ENCODE measurements at regions not wholly inside any gene's neighbourhood (a gene's known extent, or its start where the extent isn't known, plus 50 kb on each side); places are given as distances from the start of the nearest gene placed in this dataset.

GRCh38 chr1:238895911-238896310 lies 490.5 kb upstream of the CHRM3 start (continued):
- TF ChIP-seq ZNF205 (CRISPR knock-in tag; IDR thresholded peaks at IDR 0.05) = no peak
- TF ChIP-seq AHR (CRISPR knock-in tag; IDR thresholded peaks at IDR 0.05) = no peak
- TF ChIP-seq MED13 (CRISPR knock-in tag; IDR thresholded peaks at IDR 0.05) = no peak
- TF ChIP-seq DDIT3 (CRISPR knock-in tag; IDR thresholded peaks at IDR 0.05) = no peak
- no peak for TF ChIP-seq ZBTB8A (CRISPR knock-in tag; IDR thresholded peaks at IDR 0.05; ENCODE audit: borderline replicate concordance, low read depth)

GRCh38 chr1:238892612-238893011 lies 493.8 kb upstream of the CHRM3 start:
- H3K9ac ChIP-seq (ENCODE audit: insufficient read depth, low read depth, low read length) = no peak overlapping the region
- no peak overlapping the region for H3K27ac ChIP-seq (ENCODE audit: extremely low read length, insufficient read depth, low read length)
- no peak overlapping the region for H3K4me2 ChIP-seq (ENCODE audit: low read depth, low read length)
- ATAC-seq (no peak), DNase-seq (ENCODE audit: low spot score) (no peak), FAIRE-seq (no peak)
- ChIA-PET CTCF (ENCODE audit: low intra/inter-chr PET ratio, low total read pairs) (no interaction called here), POLR2A (no interaction called here)
- no peaks in the 10 kb centered on the region for H3K36me3 ChIP-seq (replicated peaks in 1 of 2; ENCODE audit: control insufficient read depth in 1 of 2, insufficient read depth in 2 of 2, low read length in 2 of 2)
- no peaks in the 10 kb centered on the region for H4K20me1 ChIP-seq (ENCODE audit: insufficient read depth, low read length)
- H3K4me1 ChIP-seq (ENCODE audit: insufficient read depth, low read length) = no peaks in the 10 kb centered on the region
- no peak for TF ChIP-seq ZSCAN9 (CRISPR knock-in tag; IDR thresholded peaks at IDR 0.05; ENCODE audit: borderline replicate concordance)
- TF ChIP-seq ZNF543 (CRISPR knock-in tag; IDR thresholded peaks at IDR 0.05) = no peak
- TF ChIP-seq DDIT3 (CRISPR knock-in tag; IDR thresholded peaks at IDR 0.05) = no peak
- TF ChIP-seq ZNF326 (CRISPR knock-in tag; IDR thresholded peaks at IDR 0.05; ENCODE audit: borderline replicate concordance) = no peak
- TF ChIP-seq ZNF205 (CRISPR knock-in tag; IDR thresholded peaks at IDR 0.05) = no peak
- no peak for TF ChIP-seq CCDC6 (CRISPR knock-in tag; IDR thresholded peaks at IDR 0.05)
- no peak for TF ChIP-seq NFE2 (CRISPR knock-in tag; IDR thresholded peaks at IDR 0.05)
- no peak for TF ChIP-seq AKAP8 (CRISPR knock-in tag; IDR thresholded peaks at IDR 0.05)
- TF ChIP-seq ZNF468 (CRISPR knock-in tag; IDR thresholded peaks at IDR 0.05) = no peak
- no peak for TF ChIP-seq NCOA5 (CRISPR knock-in tag; IDR thresholded peaks at IDR 0.05)
- TF ChIP-seq MAZ (IDR thresholded peaks at IDR 0.05; ENCODE audit: borderline replicate concordance, low read depth, low read length) = no peak
- no peak for TF ChIP-seq MAZ (CRISPR knock-in tag; IDR thresholded peaks at IDR 0.05; ENCODE audit: low read depth)
- no peak for TF ChIP-seq EZH2 (conservative IDR thresholded peaks at IDR 0.05; ENCODE audit: low read depth, low read length)
- no peak for TF ChIP-seq ARID3A (IDR thresholded peaks at IDR 0.05; ENCODE audit: low read depth, low read length)
- no peak for TF ChIP-seq SALL1 (CRISPR knock-in tag; IDR thresholded peaks at IDR 0.05)
- no peak for TF ChIP-seq ERF (CRISPR knock-in tag; IDR thresholded peaks at IDR 0.05)
- no peak for TF ChIP-seq ZNF253 (CRISPR knock-in tag; IDR thresholded peaks at IDR 0.05; ENCODE audit: borderline replicate concordance)
- TF ChIP-seq HBP1 (CRISPR knock-in tag; IDR thresholded peaks at IDR 0.05; ENCODE audit: low read depth) = no peak
- TF ChIP-seq FOSL1 (CRISPR knock-in tag; IDR thresholded peaks at IDR 0.05; ENCODE audit: borderline replicate concordance) = no peak
- no peak for TF ChIP-seq ZNF552 (CRISPR knock-in tag; IDR thresholded peaks at IDR 0.05; ENCODE audit: borderline replicate concordance)
- H3K9me3 ChIP-seq (ENCODE audit: low read length) = peaks cover 89% of the 10 kb centered on the region
- H2AFZ ChIP-seq (ENCODE audit: low read length) = no peak overlapping the region
- in situ Hi-C loops (cut with HindIII; ENCODE audit: extremely low pct_ligation_motif_present, low pct_unique_long_range_greater_than_20kb) (no loop called here), intact Hi-C loops (cut with micrococcal nuclease; ENCODE audit: unreplicated experiment) (no loop called here)
- no peaks in the 10 kb centered on the region for H3K27me3 ChIP-seq (ENCODE audit: control insufficient read depth in 1 of 2, insufficient read depth in 2 of 2, low read length in 2 of 2)
- no peaks in the 10 kb centered on the region for H3K79me2 ChIP-seq (ENCODE audit: insufficient read depth, low read length)
- WGBS (ENCODE audit: low lambda C conversion rate) = 0% methylated on average over 4 of the region's 4 CpGs
- no peak overlapping the region for H3K4me3 ChIP-seq (replicated peaks in 1 of 3; ENCODE audit: insufficient read depth in 1 of 3, low read depth in 2 of 3, low read length in 3 of 3)
- no TSS peak for BruUV-seq (replicated peaks)
